Forelimb muscle (tissue), 1 donor: ENCODE measurements at regions not wholly inside any gene's neighbourhood (a gene's known extent, or its start where the extent isn't known, plus 50 kb on each side); places are given as distances from the start of the nearest gene placed in this dataset.

Experiments used
- DNase-seq: peaks from one replicate; pipeline ENCODE4 v3.0.0-alpha.2; 2013; ENCODE audit warnings: low read depth

- no peak for DNase-seq
These were observed 234.9 kb upstream of the CADM1 start for GRCh38 chr11:115739146-115739545.

- no peak for DNase-seq
These were observed 233.7 kb upstream of the CADM1 start for GRCh38 chr11:115737875-115738274.

GRCh38 chr11:115736146-115736545 is 231.9 kb upstream of the CADM1 start:
- DNase-seq: no peak

- no peak for DNase-seq
These were observed 220.5 kb upstream of the CADM1 start for GRCh38 chr11:115724666-115725065.

GRCh38 chr11:115722711-115723110 is 218.5 kb upstream of the CADM1 start:
- no peak for DNase-seq

- DNase-seq: no peak
These were observed 217.2 kb upstream of the CADM1 start for GRCh38 chr11:115721296-115721995.

- DNase-seq: no peak
These were observed 216.5 kb upstream of the CADM1 start for GRCh38 chr11:115720602-115721245.

- no peak for DNase-seq
These were observed 214.7 kb upstream of the CADM1 start for GRCh38 chr11:115718945-115719344.

GRCh38 chr11:115718106-115718505 is 213.9 kb upstream of the CADM1 start:
- DNase-seq: no peak

- no peak for DNase-seq
These were observed 212.7 kb upstream of the CADM1 start for GRCh38 chr11:115716601-115717529.

- DNase-seq: no peak
These were observed 211.9 kb upstream of the CADM1 start for GRCh38 chr11:115716080-115716479.

GRCh38 chr11:115715251-115715770 is 211.1 kb upstream of the CADM1 start:
- no peak for DNase-seq

GRCh38 chr11:115712296-115712695 is 208.1 kb upstream of the CADM1 start:
- no peak for DNase-seq

GRCh38 chr11:115710980-115711379 is 206.8 kb upstream of the CADM1 start:
- DNase-seq: no peak

GRCh38 chr11:115710426-115710825 is 206.2 kb upstream of the CADM1 start:
- DNase-seq: no peak

- no peak for DNase-seq
These were observed 205.1 kb upstream of the CADM1 start for GRCh38 chr11:115709297-115709696.

- DNase-seq: no peak
These were observed 203.1 kb upstream of the CADM1 start for GRCh38 chr11:115707180-115707905.

GRCh38 chr11:115706626-115707135 is 202.5 kb upstream of the CADM1 start:
- DNase-seq: no peak

GRCh38 chr11:115705200-115705599 is 201.0 kb upstream of the CADM1 start:
- no peak for DNase-seq

- DNase-seq: no peak
These were observed 197.0 kb upstream of the CADM1 start for GRCh38 chr11:115700981-115701875.
